ENCODE measurements at regions not wholly inside any gene's neighbourhood (a gene's known extent, or its start where the extent isn't known, plus 50 kb on each side); places are given as distances from the start of the nearest gene placed in this dataset.
A peak's percentile ranks its signal among the peaks of the same experiment; 100 is the strongest.
"Not testable (repeated sequence)": the region's sequence is repeated elsewhere in the genome, so short reads cannot be mapped to it uniquely, and the experiment has no call there.

GRCh38 chr7:130957137-130957513, 223.1 kb upstream of the KLF14 start:
- H3K4me1 Mint-ChIP-seq (ENCODE audit: low read depth): peaks cover 34% of the 10 kb centered on the region
- Histone ChIP-seq H3K27ac (ENCODE audit: low read depth in 1 of 2, low read length in 2 of 2) (peak overlapping the region; percentile 64 to 71), H3K27me3 (ENCODE audit: control insufficient read depth in 1 of 2, insufficient read depth in 2 of 2, low read length in 2 of 2) (no peaks in the 10 kb centered on the region), H3K4me3 (ENCODE audit: low read length) (peak overlapping the region; percentile 24), H3K36me3 (ENCODE audit: insufficient read depth, low read length) (peaks cover 40% of the 10 kb centered on the region), H3K4me1 (ENCODE audit: insufficient read depth, low read length) (peaks cover 69% of the 10 kb centered on the region), H3K9me3 (ENCODE audit: control insufficient read depth in 1 of 2, insufficient read depth in 1 of 2, low read length in 2 of 2) (no peaks in the 10 kb centered on the region)
- H3K9me3 Mint-ChIP-seq: no peaks in the 10 kb centered on the region
- DNase-seq (peak in 7 of 14 experiments; percentile 31 to 73 (median 46)), ATAC-seq (ENCODE audit: poor library complexity) (peak; percentile 14)
- intact Hi-C loops (cut with DNase I, micrococcal nuclease): loop anchor here in 1 of 2 experiments (10.0 kb wide), 1 partner anchor 62 kb away; no protein-coding TSS in a partner anchor
- POLR2A ChIA-PET: interaction anchor here (0.8 to 9.0 kb wide), 11 partner anchors 10 to 150 kb away, joined by 3 to 97 read pairs (median 4); no protein-coding TSS in a partner anchor
- peaks cover 73% of the 10 kb centered on the region for H3K36me3 Mint-ChIP-seq (ENCODE audit: low read depth)
- no peaks in the 10 kb centered on the region for H3K27me3 Mint-ChIP-seq
- peak overlapping the region; percentile 76 for H3K4me3 Mint-ChIP-seq
- no peak overlapping the region for H3K27ac Mint-ChIP-seq
- TF ChIP-seq CTCF (IDR thresholded peaks at IDR 0.05): no peak
- CTCF ChIA-PET: interaction anchor here (1.1 to 1.7 kb wide), 6 partner anchors 10 to 60 kb away, joined by 3 to 9 read pairs (median 4); no protein-coding TSS in a partner anchor

GRCh38 chr7:130957722-130958435, 223.9 kb upstream of the KLF14 start:
- ChIA-PET CTCF (interaction anchor here (1.1 to 3.3 kb wide), 6 partner anchors 11 to 61 kb away, joined by 3 to 15 read pairs (median 4); no protein-coding TSS in a partner anchor), POLR2A (interaction anchor here (1.2 to 9.0 kb wide), 10 partner anchors 11 to 149 kb away, joined by 3 to 97 read pairs (median 7); no protein-coding TSS in a partner anchor)
- not testable (repeated sequence) for DNase-seq; H3K9me3 ChIP-seq (ENCODE audit: control insufficient read depth in 1 of 2, insufficient read depth in 1 of 2, low read length in 2 of 2); H3K9me3 Mint-ChIP-seq; ATAC-seq (ENCODE audit: poor library complexity); H3K27me3 Mint-ChIP-seq; H3K27ac Mint-ChIP-seq; H3K27me3 ChIP-seq (ENCODE audit: control insufficient read depth in 1 of 2, insufficient read depth in 2 of 2, low read length in 2 of 2)
- peaks cover 42% of the 10 kb centered on the region for H3K4me1 Mint-ChIP-seq (ENCODE audit: low read depth)
- peak overlapping the region; percentile 70 for H3K4me3 Mint-ChIP-seq
- Histone ChIP-seq H3K27ac (ENCODE audit: low read depth in 1 of 2, low read length in 2 of 2) (peak overlapping the region; percentile 41 to 42), H3K36me3 (ENCODE audit: insufficient read depth, low read length) (peaks cover 37% of the 10 kb centered on the region), H3K4me1 (ENCODE audit: insufficient read depth, low read length) (peaks cover 69% of the 10 kb centered on the region), H3K4me3 (ENCODE audit: low read length) (peak overlapping the region; percentile 58)
- H3K36me3 Mint-ChIP-seq (ENCODE audit: low read depth): peaks cover 79% of the 10 kb centered on the region
- intact Hi-C loops (cut with DNase I, micrococcal nuclease): loop anchor here in 1 of 2 experiments (10.0 kb wide), 1 partner anchor 63 kb away; no protein-coding TSS in a partner anchor

- H3K27me3 Mint-ChIP-seq: no peaks in the 10 kb centered on the region
- Histone ChIP-seq H3K27ac (ENCODE audit: low read depth in 1 of 2, low read length in 2 of 2) (peak overlapping the region; percentile 25 to 41), H3K9me3 (ENCODE audit: control insufficient read depth in 1 of 2, insufficient read depth in 1 of 2, low read length in 2 of 2) (no peaks in the 10 kb centered on the region), H3K4me1 (ENCODE audit: insufficient read depth, low read length) (peaks cover 66% of the 10 kb centered on the region), H3K4me3 (ENCODE audit: low read length) (peak overlapping the region; percentile 58), H3K27me3 (ENCODE audit: control insufficient read depth in 1 of 2, insufficient read depth in 2 of 2, low read length in 2 of 2) (no peaks in the 10 kb centered on the region), H3K36me3 (ENCODE audit: insufficient read depth, low read length) (peaks cover 33% of the 10 kb centered on the region)
- no peak overlapping the region for H3K27ac Mint-ChIP-seq
- no peaks in the 10 kb centered on the region for H3K9me3 Mint-ChIP-seq
- intact Hi-C loops (cut with DNase I, micrococcal nuclease): loop anchor here in 1 of 2 experiments (10.0 kb wide), 1 partner anchor 64 kb away; no protein-coding TSS in a partner anchor
- H3K36me3 Mint-ChIP-seq (ENCODE audit: low read depth): peaks cover 81% of the 10 kb centered on the region
- peak overlapping the region; percentile 70 for H3K4me3 Mint-ChIP-seq
- no peak for TF ChIP-seq CTCF (IDR thresholded peaks at IDR 0.05)
- ChIA-PET CTCF (interaction anchor here (1.0 to 3.6 kb wide), 7 partner anchors 9 to 62 kb away, joined by 3 to 15 read pairs (median 10); no protein-coding TSS in a partner anchor), POLR2A (interaction anchor here (0.8 to 9.0 kb wide), 9 partner anchors 12 to 61 kb away, joined by 3 to 97 read pairs (median 5); no protein-coding TSS in a partner anchor)
- ATAC-seq (ENCODE audit: poor library complexity): no peak
- no peak for DNase-seq
- peaks cover 48% of the 10 kb centered on the region for H3K4me1 Mint-ChIP-seq (ENCODE audit: low read depth)
Observed at GRCh38 chr7:130958846-130959245, 224.8 kb upstream of the KLF14 start.
